ENCODE measurements at regions not wholly inside any gene's neighbourhood (a gene's known extent, or its start where the extent isn't known, plus 50 kb on each side); places are given as distances from the start of the nearest gene placed in this dataset.
A peak's percentile ranks its signal among the peaks of the same experiment; 100 is the strongest.

DNA sequence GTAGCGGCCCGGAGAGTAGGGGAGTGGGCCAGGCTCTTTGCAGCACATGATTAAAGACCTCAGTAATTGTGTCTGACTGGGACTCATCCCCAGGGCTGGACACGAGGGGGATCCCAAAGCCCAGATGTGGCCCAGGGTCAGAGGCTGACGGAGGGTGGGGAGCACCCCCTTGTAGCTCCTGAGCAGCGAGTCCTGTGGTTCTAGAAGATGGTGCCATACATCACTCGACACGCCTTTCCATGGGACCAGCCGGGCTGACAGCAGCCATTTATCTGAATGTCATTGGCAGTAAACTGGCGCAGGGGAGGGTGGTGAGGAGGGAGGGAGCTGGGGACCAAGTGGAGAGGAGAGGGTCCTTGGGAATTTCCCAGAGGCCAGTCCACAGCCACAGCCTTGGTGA lies 65.1 kb upstream of the FAM222A start:
- no peak for DNase-seq

GRCh38 chr12:109650808-109651207 lies 62.8 kb upstream of the FAM222A start:
- peak; percentile 88 for DNase-seq

- DNase-seq: peak; percentile 55
Observed at GRCh38 chr12:109651596-109651995, 62.0 kb upstream of the FAM222A start.

GRCh38 chr12:109652233-109652976 lies 61.2 kb upstream of the FAM222A start:
- DNase-seq: no peak

DNA sequence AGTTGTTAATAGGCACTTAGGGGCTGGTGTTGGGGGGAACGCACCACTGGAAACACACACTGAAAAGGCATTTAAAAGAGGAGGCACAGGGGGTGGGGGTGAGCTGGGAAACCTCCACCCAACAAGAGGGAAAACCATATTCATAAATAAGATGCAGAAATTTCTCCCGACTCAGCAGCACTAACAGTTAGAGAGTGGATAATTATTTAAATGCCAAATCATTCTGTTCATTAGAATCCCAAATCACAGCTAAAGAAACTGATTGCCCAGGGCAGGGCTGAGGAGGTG lies 60.7 kb upstream of the FAM222A start:
- no peak for DNase-seq

DNA sequence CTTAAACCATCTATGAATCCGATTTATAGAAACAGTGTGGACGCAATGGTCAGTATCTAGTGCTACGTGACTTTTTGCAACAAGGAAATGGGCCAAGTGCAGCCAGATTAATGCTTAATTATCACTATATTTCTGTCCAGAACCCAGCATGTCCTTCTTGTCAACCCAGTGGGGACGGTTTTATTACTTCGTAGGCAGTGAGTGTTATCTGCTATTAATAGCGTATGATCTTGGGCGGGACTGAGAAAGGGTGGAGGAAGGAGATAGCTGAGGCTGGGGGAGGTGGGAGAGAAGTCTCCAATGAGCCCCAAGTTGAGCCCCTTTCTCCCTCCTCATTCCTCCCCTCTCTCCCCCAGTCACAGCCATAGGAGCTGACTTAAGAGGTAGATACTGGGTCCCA lies 59.7 kb upstream of the FAM222A start:
- DNase-seq: no peak

DNA sequence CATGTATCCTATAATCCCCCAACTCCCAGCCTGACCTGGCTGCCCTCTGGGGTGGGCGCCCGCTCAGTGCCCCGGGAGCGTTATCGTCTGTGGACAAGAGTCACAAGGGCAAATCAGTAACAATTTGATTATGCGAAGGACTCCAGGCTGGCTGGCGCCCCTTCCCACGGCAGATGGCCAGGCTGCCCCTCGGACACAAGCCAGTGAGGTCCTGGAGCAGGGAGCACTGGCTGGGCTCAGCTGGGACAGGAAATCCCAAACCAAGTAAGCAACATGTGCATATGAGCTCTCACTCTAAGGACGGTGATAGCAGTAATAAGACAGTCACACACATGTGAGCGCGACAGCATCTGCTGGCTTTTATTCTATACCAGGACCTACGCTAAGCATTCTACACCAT lies 59.3 kb upstream of the FAM222A start:
- DNase-seq: no peak

DNA sequence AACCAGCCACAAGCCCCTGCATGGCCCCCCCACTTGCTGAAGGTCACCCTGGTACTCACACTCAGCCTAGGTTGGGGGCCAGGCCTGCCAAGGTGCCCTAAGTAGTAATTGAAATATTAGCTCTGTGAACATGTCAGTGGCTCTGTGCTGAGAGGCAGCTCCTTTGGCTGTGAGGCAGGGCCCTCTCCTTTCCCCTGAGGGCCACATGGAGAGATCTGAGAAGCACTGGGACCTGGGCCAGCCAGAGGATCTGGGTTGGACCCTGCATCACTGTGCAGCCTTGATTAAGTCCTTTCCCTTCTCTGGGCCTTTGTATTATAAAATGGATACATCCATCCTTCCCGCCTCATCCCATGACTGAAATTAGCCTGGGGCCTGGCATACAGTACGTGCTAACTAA lies 58.0 kb upstream of the FAM222A start:
- DNase-seq: peak; percentile 26

- DNase-seq: peak; percentile 82
Observed at GRCh38 chr12:109656743-109657142, 56.9 kb upstream of the FAM222A start.

GRCh38 chr12:109663795-109664194 lies 49.8 kb upstream of the FAM222A start:
- no peak for DNase-seq

Measured in NCI-H2171 treated with DMSO at 0.1 percent for 48 hours (cell line).